HG03175 (cell line): ENCODE measurements at regions not wholly inside any gene's neighbourhood (a gene's known extent, or its start where the extent isn't known, plus 50 kb on each side); places are given as distances from the start of the nearest gene placed in this dataset.
"Not testable (repeated sequence)": the region's sequence is repeated elsewhere in the genome, so short reads cannot be mapped to it uniquely, and the experiment has no call there.

Source experiments
- ATAC-seq: cut with Tn5 transposase; IDR thresholded peaks from one replicate; pipeline ENCODE4 v1.9.1; 2021; ENCODE audit warnings: mild to moderate bottlenecking, moderate library complexity; ENCODE audit not compliant: unreplicated experiment

GRCh38 chr6:56840467-56841380 is 114.2 kb upstream of the BEND6 start:
- ATAC-seq: no peak

- ATAC-seq: no peak
Measured at GRCh38 chr6:56839533-56840183, 115.2 kb upstream of the BEND6 start.

DNA sequence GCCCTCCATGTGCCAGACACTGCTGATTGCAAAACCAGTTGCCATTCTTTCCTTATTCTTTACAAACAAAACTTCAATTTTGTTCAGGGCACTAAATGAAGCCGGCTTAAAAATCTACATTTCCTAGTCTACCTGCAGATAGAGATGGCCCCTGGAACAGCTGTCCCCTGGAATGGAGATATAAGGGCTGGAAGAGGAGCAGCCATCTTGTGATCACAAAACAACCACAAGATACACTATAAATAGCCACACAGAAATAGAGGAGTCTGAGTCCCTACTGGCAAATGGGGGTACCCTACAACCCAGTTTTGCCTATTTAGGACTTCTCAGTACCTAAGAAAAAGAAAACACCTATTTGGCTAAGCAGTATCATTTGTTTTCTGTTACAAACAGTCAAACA is 115.9 kb upstream of the BEND6 start:
- ATAC-seq: no peak

DNA sequence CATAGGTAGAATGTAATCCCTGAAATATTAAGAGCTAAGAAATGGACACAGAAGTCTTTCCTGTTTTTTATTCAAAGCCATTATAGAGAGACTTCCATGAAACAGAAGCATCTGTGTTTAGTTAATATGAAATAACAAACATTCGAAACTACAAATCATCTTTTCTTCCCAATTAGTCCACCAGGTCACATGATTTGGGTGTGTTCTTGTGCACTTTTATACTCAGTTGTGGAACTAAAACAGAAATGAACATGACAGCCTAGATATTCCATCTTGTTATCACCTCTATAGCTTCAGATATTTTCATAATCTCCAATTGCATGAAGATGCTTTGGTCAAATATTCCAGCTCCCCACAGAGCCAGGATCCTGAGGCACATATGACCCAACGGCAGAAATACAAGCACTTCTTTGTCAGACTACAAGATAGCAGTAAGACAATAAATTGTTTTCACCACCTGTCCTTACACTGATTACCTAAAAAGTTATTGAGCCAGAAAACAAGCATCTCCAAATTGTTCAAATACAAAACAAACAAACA is 116.8 kb upstream of the BEND6 start:
- ATAC-seq: no peak

DNA sequence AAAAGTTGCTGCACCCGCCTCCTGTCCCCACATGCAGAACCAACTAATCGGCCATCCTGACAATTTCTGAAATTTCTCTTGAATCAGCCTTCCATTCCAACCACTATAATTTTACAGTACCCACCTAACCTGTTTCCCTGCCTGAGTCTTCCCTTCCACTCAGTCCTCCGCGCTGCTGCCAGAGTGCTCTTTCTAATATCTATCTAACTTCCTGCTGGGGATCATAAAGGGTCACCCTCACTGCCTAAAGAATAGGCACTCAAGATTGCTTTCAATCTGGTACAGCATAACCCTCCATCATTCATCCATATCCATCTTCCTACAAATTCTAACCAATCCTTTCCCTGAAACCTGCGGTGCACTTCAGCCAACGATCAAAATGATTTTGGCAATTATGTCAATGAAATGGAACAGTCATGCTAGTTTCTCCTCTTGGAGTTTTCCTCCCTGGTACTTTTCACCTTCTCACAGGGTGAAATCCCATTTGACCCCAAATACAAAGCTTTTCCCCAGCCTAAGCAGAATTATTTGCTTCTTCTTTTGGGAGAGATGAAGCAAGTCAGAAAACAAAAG is 117.5 kb upstream of the BEND6 start:
- ATAC-seq: no peak

DNA sequence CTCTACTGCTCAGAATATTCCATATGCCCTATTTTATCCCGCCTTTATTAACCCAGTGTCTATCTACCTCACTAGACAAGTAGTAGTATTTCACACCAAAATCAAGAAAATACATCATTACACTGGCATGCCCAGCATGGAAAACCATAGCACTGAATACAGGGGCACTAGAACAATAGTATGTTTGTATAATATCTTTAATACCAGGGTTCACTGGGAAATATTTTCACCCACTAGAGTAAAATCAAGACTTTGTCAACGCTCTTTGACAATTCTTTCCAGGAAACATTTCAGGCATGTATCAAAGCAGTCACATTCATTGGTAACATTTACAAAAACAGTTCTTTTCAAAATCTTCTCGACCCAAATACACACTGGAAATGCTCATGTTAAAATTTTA is 119.3 kb upstream of the BEND6 start:
- no peak for ATAC-seq

GRCh38 chr6:56833873-56834272 is 121.0 kb upstream of the BEND6 start:
- no peak for ATAC-seq

- ATAC-seq: peak; percentile 69
Measured at GRCh38 chr6:56833127-56833791, 121.6 kb upstream of the BEND6 start.

- no peak for ATAC-seq
Measured at GRCh38 chr6:56832225-56832624, 122.7 kb upstream of the BEND6 start.

DNA sequence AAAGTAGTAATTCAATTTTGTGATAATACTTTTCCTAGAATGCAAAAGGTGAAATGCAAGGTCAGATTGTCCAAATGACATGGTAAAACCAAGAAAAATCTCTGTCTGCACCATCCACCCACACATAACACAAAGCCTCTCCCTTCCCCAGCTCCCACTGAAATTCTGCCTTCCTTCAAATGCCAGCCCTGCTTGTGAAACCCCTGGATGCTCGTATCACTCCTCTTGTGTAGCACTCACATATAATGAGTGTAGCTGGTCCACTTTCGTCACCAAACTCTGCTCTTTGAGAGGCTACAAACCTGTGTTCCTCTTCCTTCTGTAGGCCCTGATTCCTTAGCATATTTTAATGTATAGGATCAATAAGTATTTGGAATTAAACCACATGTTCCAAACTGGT is 123.6 kb upstream of the BEND6 start:
- no peak for ATAC-seq

DNA sequence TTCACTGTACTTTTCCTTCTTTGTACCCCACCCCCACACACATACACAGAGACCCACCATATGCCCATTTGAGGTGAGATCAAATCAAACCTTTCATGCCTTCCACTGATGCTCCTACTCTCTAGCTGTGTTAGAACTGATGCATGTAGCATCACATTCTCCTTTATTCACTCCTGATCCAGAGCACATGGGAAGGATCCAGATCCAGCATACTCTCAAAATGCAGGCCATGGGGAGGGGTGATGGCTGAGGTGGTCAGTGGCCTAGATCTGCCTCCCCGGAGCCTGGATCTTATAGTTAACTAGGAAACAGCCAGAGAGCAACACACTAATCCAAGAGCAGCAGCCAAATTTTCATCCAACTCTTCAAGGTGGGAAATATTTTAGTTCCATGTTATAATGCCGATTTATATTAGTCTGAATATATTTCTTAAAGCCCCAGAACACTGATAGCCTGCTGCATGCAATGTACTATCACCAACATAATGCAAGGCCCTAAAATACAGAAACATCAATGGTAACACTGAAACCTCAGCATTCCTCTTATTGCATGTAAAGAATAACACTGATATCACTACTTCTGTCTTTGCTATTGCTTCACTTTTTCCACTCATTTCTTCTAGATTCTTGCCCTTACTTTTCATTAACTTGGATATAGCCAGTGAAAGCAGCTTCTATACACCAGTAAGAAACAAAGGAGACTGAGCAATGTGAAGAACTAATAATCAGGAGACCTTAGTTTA is 126.8 kb upstream of the BEND6 start:
- ATAC-seq: no peak

- ATAC-seq: not testable (repeated sequence)
Measured at GRCh38 chr6:56824431-56824830, 130.5 kb upstream of the BEND6 start.

GRCh38 chr6:56821005-56821432 is 133.9 kb upstream of the BEND6 start:
- ATAC-seq: no peak

DNA sequence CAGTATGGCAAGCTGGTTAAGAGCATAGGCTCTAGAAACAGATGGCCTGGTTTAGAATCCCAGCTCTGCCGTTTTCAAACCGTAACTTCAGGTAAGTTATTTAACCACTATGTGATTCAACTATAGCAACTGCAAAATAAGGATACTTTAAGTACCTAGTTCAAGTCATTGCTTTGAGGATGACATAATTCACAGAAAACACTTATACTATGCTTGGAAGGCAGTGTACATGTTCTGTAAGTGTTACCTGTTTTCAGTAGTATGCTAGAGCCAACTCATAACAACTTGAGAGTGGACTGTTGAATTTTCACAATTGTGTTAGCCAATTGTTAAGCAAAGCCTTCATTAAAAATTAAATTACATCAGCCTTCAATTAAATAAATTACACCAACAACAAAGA is 134.8 kb upstream of the BEND6 start:
- no peak for ATAC-seq

DNA sequence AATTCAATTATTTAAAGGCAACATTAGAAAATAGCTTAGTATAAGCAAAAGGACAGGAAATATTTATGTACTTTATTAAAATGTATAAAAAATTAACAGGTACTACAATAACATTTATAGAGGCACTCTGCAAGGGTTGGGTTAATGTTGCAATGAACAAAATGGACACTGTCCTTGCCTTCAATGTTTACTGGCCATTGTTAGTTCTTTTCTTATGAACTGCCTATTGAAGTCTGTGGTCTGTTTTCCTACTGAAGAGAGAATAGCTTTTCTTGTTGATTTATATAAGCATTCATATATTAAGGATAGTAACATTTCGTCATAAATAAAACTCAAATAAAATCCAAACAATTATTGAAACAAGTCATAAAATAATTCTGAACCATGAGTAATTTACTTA is 135.3 kb upstream of the BEND6 start:
- ATAC-seq: no peak

GRCh38 chr6:56816370-56816769 is 138.5 kb upstream of the BEND6 start:
- no peak for ATAC-seq

GRCh38 chr6:56815436-56815835 is 139.5 kb upstream of the BEND6 start:
- no peak for ATAC-seq

DNA sequence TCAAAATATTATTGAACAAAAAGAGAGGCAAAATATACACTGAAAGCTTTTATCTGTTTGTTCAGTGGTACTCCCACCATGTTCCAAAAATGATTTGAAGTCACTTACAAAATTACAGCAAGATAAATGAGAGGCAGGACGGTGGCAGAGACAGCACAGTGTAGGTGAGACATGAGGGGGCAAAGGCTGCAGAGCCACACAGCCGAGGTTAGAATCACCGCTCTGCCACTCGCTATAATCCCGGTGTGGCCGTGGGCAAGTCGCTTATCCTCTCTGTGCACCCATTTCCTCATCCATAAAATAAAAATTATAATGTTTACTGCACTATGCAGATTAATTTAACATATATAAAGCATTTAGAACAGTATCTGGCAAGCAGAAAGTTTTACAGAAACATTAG is 140.1 kb upstream of the BEND6 start:
- no peak for ATAC-seq

DNA sequence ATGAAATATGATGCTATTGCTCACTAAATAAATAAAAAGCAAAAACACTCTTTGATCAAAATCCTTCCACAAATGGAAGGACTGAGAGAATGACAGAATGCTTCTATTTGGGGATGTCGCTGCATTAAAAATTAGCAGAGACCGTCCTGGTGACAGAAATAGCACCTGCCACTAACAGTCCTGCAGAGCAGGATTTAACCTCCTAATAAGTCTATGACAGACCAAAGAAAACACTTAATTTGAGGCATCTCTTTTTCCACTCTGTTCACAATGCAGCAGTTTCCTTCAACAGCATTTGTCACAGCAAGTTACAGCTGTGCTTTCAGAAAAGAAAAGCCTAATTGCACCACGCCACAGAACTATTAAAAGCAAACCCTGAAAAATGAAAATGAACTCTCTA is 140.6 kb upstream of the BEND6 start:
- no peak for ATAC-seq

DNA sequence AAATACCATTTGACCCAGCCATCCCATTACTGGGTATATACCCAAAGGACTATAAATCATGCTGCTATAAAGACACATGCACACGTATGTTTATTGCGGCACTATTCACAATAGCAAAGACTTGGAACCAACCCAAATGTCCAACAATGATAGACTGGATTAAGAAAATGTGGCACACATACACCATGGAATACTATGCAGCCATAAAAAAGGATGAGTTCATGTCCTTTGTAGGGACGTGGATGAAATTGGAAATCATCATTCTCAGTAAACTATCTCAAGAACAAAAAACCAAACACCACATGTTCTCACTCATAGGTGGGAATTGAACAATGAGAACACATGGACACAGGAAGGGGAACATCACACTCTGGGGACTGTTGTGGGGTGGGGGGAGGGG is 142.1 kb upstream of the BEND6 start:
- not testable (repeated sequence) for ATAC-seq
